IMR-90 (cell line): ENCODE measurements at regions not wholly inside any gene's neighbourhood (a gene's known extent, or its start where the extent isn't known, plus 50 kb on each side); places are given as distances from the start of the nearest gene placed in this dataset.

Experiments
- ATAC-seq: fragments of 200-7000 bp; cut with Tn5 transposase; 2 replicates; pipeline ENCODE4 v1.9.1; 2020; ENCODE audit warnings: low read depth, mild to moderate bottlenecking, moderate library complexity
- BruUV-seq: library from RNA; stranded (reverse); fragments of 400-500 nt; replicated peaks from 2 replicates; lab custom pipeline; 2021; lab: Mats Ljungman, UMichigan
- CTCF ChIA-PET: fragments of 300-600 bp; formaldehyde crosslinking; extraction: SDS; loops from one replicate; lab custom pipeline; 2021; ENCODE audit warnings: antibody characterized with exemption; lab: Yijun Ruan, JAX
- POLR2A ChIA-PET: fragments of 300-600 bp; sonication (Branson Sonifier 250); formaldehyde crosslinking; loops from one replicate; lab custom pipeline; 2022; ENCODE audit warnings: antibody characterized with exemption; ENCODE audit not compliant: unreplicated experiment; lab: Charles Lee
- DNase-seq: peaks from one replicate; pipeline ENCODE4 v3.0.0; 2013
- H2AFZ ChIP-seq: replicated peaks from 2 replicates; pipeline ENCODE3; 2013; ENCODE audit warnings: low read length, mild to moderate bottlenecking; ENCODE audit not compliant: poor library complexity
- H2AK5ac ChIP-seq: 2 replicates; pipeline ENCODE4 v1.6.1; 2013; ENCODE audit warnings: low read depth, low read length, inconsistent platforms
- H2AK9ac ChIP-seq: replicated peaks from 2 replicates; pipeline ENCODE3; 2013; ENCODE audit warnings: mild to moderate bottlenecking, low read depth, low read length, moderate library complexity; ENCODE audit not compliant: poor library complexity
- H2BK120ac ChIP-seq: 2 replicates; pipeline ENCODE4 v1.6.1; 2013; ENCODE audit warnings: low read depth, low read length, inconsistent platforms
- H2BK15ac ChIP-seq: 3 replicates; pipeline ENCODE4 v1.6.1; 2013; ENCODE audit warnings: low read depth, low read length, inconsistent platforms
- H2BK20ac ChIP-seq: 2 replicates; pipeline ENCODE4 v1.6.1; 2013; ENCODE audit warnings: low read depth, mild to moderate bottlenecking, inconsistent platforms, low read length, moderate library complexity
- H2BK5ac ChIP-seq: 2 replicates; pipeline ENCODE4 v1.6.1; 2013; ENCODE audit warnings: mild to moderate bottlenecking, low read depth, low read length, inconsistent platforms; ENCODE audit not compliant: poor library complexity, severe bottlenecking
- H3K14ac ChIP-seq: replicated peaks from 2 replicates; pipeline ENCODE4 v1.6.1; 2013; ENCODE audit warnings: low read depth, low read length, inconsistent platforms
- H3K18ac ChIP-seq: 2 replicates; pipeline ENCODE4 v1.6.1; 2013; ENCODE audit warnings: low read depth, low read length, control low read depth
- H3K23ac ChIP-seq: 2 replicates; pipeline ENCODE4 v1.6.1; 2013; ENCODE audit warnings: low read depth, low read length, inconsistent platforms
- H3K27ac ChIP-seq: 2 replicates; pipeline ENCODE4 v1.5.1; 2013; ENCODE audit warnings: mild to moderate bottlenecking, control low read depth, low read length; ENCODE audit not compliant: insufficient read depth
- H3K27me3 ChIP-seq: 2 replicates; pipeline ENCODE4 v1.6.1; 2013; ENCODE audit warnings: low read length; ENCODE audit not compliant: control insufficient read depth, insufficient read depth
- H3K36me3 ChIP-seq: 2 replicates; pipeline ENCODE4 v1.6.1; 2013; ENCODE audit warnings: low read length, mixed read lengths; ENCODE audit not compliant: control insufficient read depth, insufficient read depth
- H3K4ac ChIP-seq: 2 replicates; pipeline ENCODE4 v1.6.1; 2013; ENCODE audit warnings: low read depth, low read length, inconsistent platforms
- H3K4me1 ChIP-seq: 2 replicates; pipeline ENCODE4 v1.6.1; 2013; ENCODE audit warnings: low read length, mixed read lengths; ENCODE audit not compliant: control insufficient read depth, insufficient read depth
- H3K4me2 ChIP-seq: 2 replicates; pipeline ENCODE4 v1.6.1; 2013; ENCODE audit warnings: low read depth, mild to moderate bottlenecking, control low read depth, low read length, moderate library complexity
- H3K4me3 ChIP-seq: 2 replicates; pipeline ENCODE4 v1.5.1; 2013; ENCODE audit warnings: low read depth, mild to moderate bottlenecking, control low read depth, low read length, moderate library complexity; ENCODE audit not compliant: insufficient read depth
- H3K56ac ChIP-seq: 2 replicates; pipeline ENCODE4 v1.6.1; 2013; ENCODE audit warnings: low read length, inconsistent platforms; ENCODE audit not compliant: insufficient read depth; ENCODE audit errors: extremely low read depth
- H3K79me1 ChIP-seq, 2 experiments: 2 replicates each; pipeline ENCODE4 v1.6.1; 2013; ENCODE audit warnings: low read length in 2 of 2, inconsistent platforms in 1 of 2, low read depth in 1 of 2
- H3K9ac ChIP-seq: 2 replicates; pipeline ENCODE4 v1.6.1; 2013; ENCODE audit warnings: low read depth, low read length, control low read depth
- H3K9me1 ChIP-seq: 2 replicates; pipeline ENCODE4 v1.6.1; 2013; ENCODE audit warnings: low read length, inconsistent platforms; ENCODE audit not compliant: insufficient read depth
- H3K9me3 ChIP-seq: 2 replicates; pipeline ENCODE4 v1.6.1; 2013; ENCODE audit warnings: low read length; ENCODE audit not compliant: control insufficient read depth, insufficient read depth
- H4K20me1 ChIP-seq: 2 replicates; pipeline ENCODE4 v1.6.1; 2013; ENCODE audit warnings: low read length, inconsistent platforms; ENCODE audit not compliant: insufficient read depth
- H4K5ac ChIP-seq: 2 replicates; pipeline ENCODE4 v1.6.1; 2013; ENCODE audit warnings: mild to moderate bottlenecking, low read depth, low read length, control low read depth
- H4K8ac ChIP-seq, 2 experiments: 2 replicates each; pipeline ENCODE4 v1.6.1; 2013; ENCODE audit warnings: low read depth in 2 of 2, low read length in 2 of 2, control low read depth in 1 of 2, inconsistent platforms in 1 of 2
- H4K91ac ChIP-seq: 2 replicates; pipeline ENCODE4 v1.6.1; 2013; ENCODE audit warnings: low read depth, low read length, inconsistent platforms; ENCODE audit not compliant: insufficient read depth
- BHLHE40 ChIP-seq: fragments of 150-350 bp; IDR thresholded peaks from 2 replicates; pipeline ENCODE4 v1.6.1; 2016; ENCODE audit warnings: mild to moderate bottlenecking, low read depth, low read length
- ELK1 ChIP-seq: fragments of 150-350 bp; IDR thresholded peaks from 2 replicates; pipeline ENCODE4 v1.6.1; 2016; ENCODE audit warnings: low read depth, mild to moderate bottlenecking, low read length, moderate library complexity, borderline replicate concordance
- FOS ChIP-seq: fragments of 150-350 bp; IDR thresholded peaks from 2 replicates; pipeline ENCODE4 v1.6.1; 2016; ENCODE audit warnings: low read depth, low read length
- MAFK ChIP-seq: IDR thresholded peaks from 2 replicates; pipeline ENCODE4 v1.6.1; 2012; ENCODE audit warnings: low read depth, low read length, improper control_type of control experiment
- MAZ ChIP-seq: IDR thresholded peaks from 2 replicates; pipeline ENCODE4 v1.6.1; 2012; ENCODE audit warnings: low read depth, mild to moderate bottlenecking, low read length, improper control_type of control experiment, moderate library complexity, borderline replicate concordance
- MXI1 ChIP-seq: IDR thresholded peaks from 2 replicates; pipeline ENCODE4 v1.6.1; 2012; ENCODE audit warnings: low read depth, mild to moderate bottlenecking, low read length, moderate library complexity, borderline replicate concordance
- NFE2L2 ChIP-seq: fragments of 150-350 bp; IDR thresholded peaks from 2 replicates; pipeline ENCODE4 v1.6.1; 2016; ENCODE audit warnings: low read depth, mild to moderate bottlenecking, low read length
- POLR2A ChIP-seq: IDR thresholded peaks from 2 replicates; pipeline ENCODE4 v1.6.1; 2012; ENCODE audit warnings: mild to moderate bottlenecking, low read depth, low read length
- RCOR1 ChIP-seq: IDR thresholded peaks from 2 replicates; pipeline ENCODE4 v1.6.1; 2012; ENCODE audit warnings: mild to moderate bottlenecking, low read length, improper control_type of control experiment; ENCODE audit not compliant: insufficient replicate concordance
- RFX5 ChIP-seq: IDR thresholded peaks from 2 replicates; pipeline ENCODE4 v1.8.0; 2012; ENCODE audit warnings: low read depth, mild to moderate bottlenecking, low read length, moderate library complexity
- SMC3 ChIP-seq: fragments of 150-350 bp; IDR thresholded peaks from 2 replicates; pipeline ENCODE4 v1.6.1; 2016; ENCODE audit warnings: low read depth, mild to moderate bottlenecking, antibody characterized with exemption, low read length, moderate library complexity
- USF2 ChIP-seq: fragments of 150-350 bp; IDR thresholded peaks from 2 replicates; pipeline ENCODE4 v1.6.1; 2017; ENCODE audit warnings: mild to moderate bottlenecking, antibody characterized with exemption, low read length, low read depth
- WGBS, 2 experiments: methylation state at CpG; one replicate each; pipeline versions ENCODE4 v1.1.5 to v1.1.7; 2013; ENCODE audit warnings: missing lambda C conversion rate in 2 of 2; ENCODE audit not compliant: insufficient read length in 1 of 2; ENCODE audit errors: extremely low coverage in 2 of 2; 5-methylcytosine and 5-hydroxymethylcytosine counted together
- dilution Hi-C: fragments of 300-500 bp; cut with HindIII; formaldehyde crosslinking; loops from one replicate; pipeline ENCODE4 v1.14.3; 2018; ENCODE audit warnings: low sequenced_read_pairs; ENCODE audit not compliant: unreplicated experiment
- in situ Hi-C: fragments of 300-500 bp; cut with MboI; formaldehyde crosslinking; loops from 3 replicates; pipeline ENCODE4 v1.14.3; 2019; ENCODE audit warnings: low sequenced_read_pairs, inconsistent platforms, mixed read lengths
- intact Hi-C: fragments of 100-400 bp; cut with micrococcal nuclease; formaldehyde crosslinking; loops from 2 replicates; pipeline ENCODE4 v1.10.0; 2022
- TF ChIP-seq, protein P1 (sequence below): conservative IDR thresholded peaks from 2 replicates; pipeline ENCODE4 v1.5.1; 2012; ENCODE audit warnings: mild to moderate bottlenecking, low read depth, low read length, improper control_type of control experiment

DNA sequence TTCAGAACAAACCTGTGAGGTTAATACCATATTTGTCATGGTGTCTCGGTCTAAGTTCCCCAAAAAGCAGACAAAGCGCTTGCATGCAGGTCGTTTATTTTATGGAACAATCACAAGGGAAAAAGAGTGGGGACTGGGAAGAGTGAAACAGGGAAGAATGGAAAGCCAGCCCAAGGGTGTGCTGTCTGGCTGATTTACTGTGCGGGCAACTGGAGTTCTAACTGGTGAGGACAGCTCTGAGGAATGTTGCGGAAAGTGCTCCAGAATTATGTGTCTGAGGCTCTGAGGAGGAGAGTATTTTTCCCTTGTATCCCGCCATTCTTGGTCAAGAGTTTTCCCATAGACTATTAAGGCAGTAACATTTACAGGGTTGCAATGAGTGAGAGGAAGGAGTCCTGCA, 465.4 kb downstream of the RMST start:
- Histone ChIP-seq H3K18ac (no peak overlapping the region), H2BK20ac (no peak overlapping the region), H3K14ac (no peak overlapping the region), H2BK15ac (no peak overlapping the region), H3K4me1 (no peaks in the 10 kb centered on the region), H3K4me3 (no peak overlapping the region), H3K9me3 (peaks cover 4% of the 10 kb centered on the region), H4K91ac (no peak overlapping the region), H3K23ac (no peak overlapping the region), H3K9me1 (no peaks in the 10 kb centered on the region), H4K20me1 (no peaks in the 10 kb centered on the region), H3K36me3 (no peaks in the 10 kb centered on the region), H2BK120ac (no peak overlapping the region), H3K27me3 (no peaks in the 10 kb centered on the region), H3K56ac (no peak overlapping the region), H4K8ac (no peak overlapping the region), H3K9ac (no peak overlapping the region), H4K5ac (no peak overlapping the region), H3K4me2 (no peak overlapping the region), H2AK9ac (no peak overlapping the region), H3K4ac (no peak overlapping the region), H3K27ac (no peak overlapping the region), H2AFZ (no peak overlapping the region), H2BK5ac (no peak overlapping the region), H2AK5ac (no peak overlapping the region), H3K79me1 (no peaks in the 10 kb centered on the region)
- 80% methylated on average over 1 of the region's 6 CpGs; no CpG with 5 or more reads in 1 of the 2 experiments for WGBS, 2 experiments
- in situ Hi-C loops: no loop called here
- no peak for DNase-seq
- no peak for TF ChIP-seq SMC3
- TF ChIP-seq BHLHE40: no peak
- TF ChIP-seq MXI1: no peak
- no peak for TF ChIP-seq USF2
- TF ChIP-seq POLR2A: no peak
- TF ChIP-seq, protein P1, sequence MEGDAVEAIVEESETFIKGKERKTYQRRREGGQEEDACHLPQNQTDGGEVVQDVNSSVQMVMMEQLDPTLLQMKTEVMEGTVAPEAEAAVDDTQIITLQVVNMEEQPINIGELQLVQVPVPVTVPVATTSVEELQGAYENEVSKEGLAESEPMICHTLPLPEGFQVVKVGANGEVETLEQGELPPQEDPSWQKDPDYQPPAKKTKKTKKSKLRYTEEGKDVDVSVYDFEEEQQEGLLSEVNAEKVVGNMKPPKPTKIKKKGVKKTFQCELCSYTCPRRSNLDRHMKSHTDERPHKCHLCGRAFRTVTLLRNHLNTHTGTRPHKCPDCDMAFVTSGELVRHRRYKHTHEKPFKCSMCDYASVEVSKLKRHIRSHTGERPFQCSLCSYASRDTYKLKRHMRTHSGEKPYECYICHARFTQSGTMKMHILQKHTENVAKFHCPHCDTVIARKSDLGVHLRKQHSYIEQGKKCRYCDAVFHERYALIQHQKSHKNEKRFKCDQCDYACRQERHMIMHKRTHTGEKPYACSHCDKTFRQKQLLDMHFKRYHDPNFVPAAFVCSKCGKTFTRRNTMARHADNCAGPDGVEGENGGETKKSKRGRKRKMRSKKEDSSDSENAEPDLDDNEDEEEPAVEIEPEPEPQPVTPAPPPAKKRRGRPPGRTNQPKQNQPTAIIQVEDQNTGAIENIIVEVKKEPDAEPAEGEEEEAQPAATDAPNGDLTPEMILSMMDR: no peak
- no peak for TF ChIP-seq RCOR1
- TF ChIP-seq FOS: no peak
- no peak for TF ChIP-seq ELK1
- TF ChIP-seq RFX5: no peak
- no peak for TF ChIP-seq MAZ
- no peak for TF ChIP-seq NFE2L2
- no peak for TF ChIP-seq MAFK
- dilution Hi-C loops: no loop called here
- ChIA-PET POLR2A (no interaction called here), CTCF (no interaction called here)
- intact Hi-C loops: no loop called here
- no peak for ATAC-seq
- no TSS peak for BruUV-seq
